ENCODE measurements at regions not wholly inside any gene's neighbourhood (a gene's known extent, or its start where the extent isn't known, plus 50 kb on each side); places are given as distances from the start of the nearest gene placed in this dataset.
"Not testable (repeated sequence)": the region's sequence is repeated elsewhere in the genome, so short reads cannot be mapped to it uniquely, and the experiment has no call there.

DNA sequence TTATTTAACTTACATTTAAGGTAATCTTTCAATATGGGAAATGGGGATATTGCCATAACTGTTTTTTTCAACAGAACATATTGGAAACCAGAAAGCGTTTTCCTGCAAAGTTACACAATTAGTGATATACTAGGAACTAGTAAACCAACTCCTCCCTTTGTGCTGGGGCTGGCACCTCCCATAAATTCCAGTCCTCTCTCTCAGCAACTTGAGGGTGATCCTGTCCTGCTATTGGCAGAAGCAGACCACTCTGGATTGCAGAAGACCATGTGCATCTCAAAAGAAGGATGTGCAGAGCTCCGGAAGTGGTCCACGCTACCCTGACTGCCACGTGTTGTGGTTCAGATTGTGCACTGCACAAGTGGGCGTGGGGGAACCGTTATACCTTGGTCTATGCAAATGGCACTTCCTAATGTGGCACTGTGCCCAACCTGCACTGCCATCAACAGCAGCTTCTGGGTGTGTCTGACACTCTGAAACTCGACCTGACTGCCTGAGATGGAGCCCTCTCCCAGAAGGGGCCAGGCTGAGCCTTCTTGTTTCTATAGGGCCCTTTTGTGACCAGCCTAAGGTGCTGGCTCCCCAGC is 219.2 kb downstream of the ZNF516 start:
- Histone ChIP-seq H3K27ac (no peak overlapping the region), H3K4me1 (no peaks in the 10 kb centered on the region), H3K27me3 (no peaks in the 10 kb centered on the region), H3K36me3 (no peaks in the 10 kb centered on the region), H3K9me3 (no peaks in the 10 kb centered on the region), H3K4me3 (no peak overlapping the region)
- DNase-seq (no peak), ATAC-seq (no peak)
- intact Hi-C loops (cut with DNase I) = no loop called here
- TF ChIP-seq, protein P1, sequence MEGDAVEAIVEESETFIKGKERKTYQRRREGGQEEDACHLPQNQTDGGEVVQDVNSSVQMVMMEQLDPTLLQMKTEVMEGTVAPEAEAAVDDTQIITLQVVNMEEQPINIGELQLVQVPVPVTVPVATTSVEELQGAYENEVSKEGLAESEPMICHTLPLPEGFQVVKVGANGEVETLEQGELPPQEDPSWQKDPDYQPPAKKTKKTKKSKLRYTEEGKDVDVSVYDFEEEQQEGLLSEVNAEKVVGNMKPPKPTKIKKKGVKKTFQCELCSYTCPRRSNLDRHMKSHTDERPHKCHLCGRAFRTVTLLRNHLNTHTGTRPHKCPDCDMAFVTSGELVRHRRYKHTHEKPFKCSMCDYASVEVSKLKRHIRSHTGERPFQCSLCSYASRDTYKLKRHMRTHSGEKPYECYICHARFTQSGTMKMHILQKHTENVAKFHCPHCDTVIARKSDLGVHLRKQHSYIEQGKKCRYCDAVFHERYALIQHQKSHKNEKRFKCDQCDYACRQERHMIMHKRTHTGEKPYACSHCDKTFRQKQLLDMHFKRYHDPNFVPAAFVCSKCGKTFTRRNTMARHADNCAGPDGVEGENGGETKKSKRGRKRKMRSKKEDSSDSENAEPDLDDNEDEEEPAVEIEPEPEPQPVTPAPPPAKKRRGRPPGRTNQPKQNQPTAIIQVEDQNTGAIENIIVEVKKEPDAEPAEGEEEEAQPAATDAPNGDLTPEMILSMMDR (IDR thresholded peaks at IDR 0.05) = no peak

DNA sequence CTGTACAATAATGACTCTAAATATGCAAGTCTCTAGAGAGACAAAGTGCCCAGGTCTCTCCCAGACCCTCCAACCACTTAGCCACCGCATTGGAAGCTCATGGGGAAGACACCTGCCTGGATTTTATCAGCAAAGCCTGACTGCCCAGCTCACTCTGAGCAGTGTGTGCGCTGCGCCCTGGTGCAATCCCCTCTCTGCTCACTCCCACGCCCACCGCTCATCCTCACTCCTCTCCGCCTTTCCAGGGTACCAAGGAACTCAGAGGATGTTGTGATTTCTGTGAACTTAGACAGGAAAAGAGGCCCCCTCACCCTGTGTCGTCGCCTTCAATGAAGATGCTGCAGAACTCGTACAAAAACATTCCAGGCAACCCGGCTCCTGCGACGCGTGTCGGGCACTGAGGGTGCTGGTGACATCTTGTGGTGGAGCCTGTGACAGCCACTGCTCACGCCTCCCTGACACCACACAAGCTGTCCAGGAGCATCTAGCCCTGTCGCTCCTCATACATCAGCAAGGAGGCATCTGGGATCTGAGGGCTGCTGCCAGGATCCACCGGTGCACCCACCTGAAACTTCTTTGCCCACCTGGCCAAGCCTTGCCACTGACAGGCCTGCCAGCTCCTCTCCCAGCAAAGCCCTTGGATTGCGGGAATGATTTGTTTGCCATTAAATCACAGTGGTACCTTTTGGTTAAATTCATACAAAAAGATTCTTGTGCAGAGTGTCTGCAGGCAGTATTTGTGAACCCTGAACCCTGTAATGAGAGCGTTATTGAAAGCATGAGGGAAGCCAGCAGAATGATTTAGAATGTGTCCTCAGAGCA is 220.4 kb downstream of the ZNF516 start:
- no peaks in the 10 kb centered on the region for H3K9me3 ChIP-seq
- TF ChIP-seq, protein P1 (IDR thresholded peaks at IDR 0.05) = no peak
- H3K4me1 ChIP-seq = no peaks in the 10 kb centered on the region
- DNase-seq (peak in 1 of 4 donors; percentile 34), ATAC-seq (peak; percentile 36)
- intact Hi-C loops (cut with DNase I) = no loop called here
- H3K4me3 ChIP-seq = no peak overlapping the region
- no peaks in the 10 kb centered on the region for H3K27me3 ChIP-seq
- no peak overlapping the region for H3K27ac ChIP-seq
- H3K36me3 ChIP-seq = no peaks in the 10 kb centered on the region

DNA sequence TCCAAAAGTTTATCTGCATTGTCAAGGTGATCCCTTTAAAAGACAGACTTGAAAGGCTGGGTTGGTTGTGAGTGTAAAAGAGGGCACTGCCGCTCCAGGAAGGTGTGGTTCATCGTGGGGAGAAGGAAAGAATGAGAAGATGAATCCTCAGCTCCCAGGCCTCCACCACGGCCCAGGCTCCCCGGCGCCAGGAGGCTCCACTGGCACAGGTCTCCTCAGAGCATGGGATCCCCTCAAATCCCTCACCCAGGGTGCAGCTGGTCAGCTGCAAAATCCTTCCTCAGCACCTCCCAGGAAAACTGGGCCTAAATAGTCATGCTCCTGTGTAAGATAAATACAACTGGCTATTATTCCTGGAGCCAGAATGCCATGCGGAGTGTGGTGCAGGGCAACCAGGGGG is 221.1 kb downstream of the ZNF516 start:
- no peak for DNase-seq
- intact Hi-C loops (cut with DNase I) = no loop called here
- Histone ChIP-seq H3K36me3 (no peaks in the 10 kb centered on the region), H3K27me3 (no peaks in the 10 kb centered on the region), H3K4me1 (no peaks in the 10 kb centered on the region), H3K9me3 (no peaks in the 10 kb centered on the region), H3K4me3 (no peak overlapping the region), H3K27ac (no peak overlapping the region)
- TF ChIP-seq, protein P1 (IDR thresholded peaks at IDR 0.05) = no peak
- ATAC-seq = no peak

DNA sequence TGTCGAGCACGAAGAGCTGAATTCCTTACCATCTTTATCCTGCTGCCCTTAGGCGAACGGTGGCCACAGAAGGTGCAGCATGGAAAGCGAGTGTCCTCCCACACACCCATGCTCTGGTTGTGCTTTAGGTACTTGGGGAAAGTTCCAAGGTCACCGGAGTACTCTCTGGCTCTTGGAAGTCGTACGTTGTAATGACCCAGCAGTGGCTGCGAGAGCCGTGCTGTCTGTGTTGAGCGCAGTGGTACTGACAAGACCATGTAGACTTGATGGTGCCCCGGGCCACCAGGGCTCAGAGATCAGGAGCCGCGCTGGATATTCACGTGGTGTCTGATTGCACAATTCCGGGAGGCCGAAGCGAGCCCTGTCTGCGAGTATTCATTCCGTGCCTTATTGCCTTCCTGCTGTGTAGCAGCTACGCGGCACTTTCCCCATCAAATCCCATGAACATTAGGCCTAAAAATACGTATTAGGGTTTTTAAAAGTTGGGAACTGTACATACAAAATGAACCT is 222.0 kb downstream of the ZNF516 start:
- H3K36me3 ChIP-seq = no peaks in the 10 kb centered on the region
- no peaks in the 10 kb centered on the region for H3K4me1 ChIP-seq
- no peak overlapping the region for H3K27ac ChIP-seq
- H3K9me3 ChIP-seq = no peaks in the 10 kb centered on the region
- intact Hi-C loops (cut with DNase I) = no loop called here
- no peak overlapping the region for H3K4me3 ChIP-seq
- no peak for DNase-seq
- ATAC-seq = no peak
- TF ChIP-seq, protein P1 (IDR thresholded peaks at IDR 0.05) = no peak
- H3K27me3 ChIP-seq = no peaks in the 10 kb centered on the region

DNA sequence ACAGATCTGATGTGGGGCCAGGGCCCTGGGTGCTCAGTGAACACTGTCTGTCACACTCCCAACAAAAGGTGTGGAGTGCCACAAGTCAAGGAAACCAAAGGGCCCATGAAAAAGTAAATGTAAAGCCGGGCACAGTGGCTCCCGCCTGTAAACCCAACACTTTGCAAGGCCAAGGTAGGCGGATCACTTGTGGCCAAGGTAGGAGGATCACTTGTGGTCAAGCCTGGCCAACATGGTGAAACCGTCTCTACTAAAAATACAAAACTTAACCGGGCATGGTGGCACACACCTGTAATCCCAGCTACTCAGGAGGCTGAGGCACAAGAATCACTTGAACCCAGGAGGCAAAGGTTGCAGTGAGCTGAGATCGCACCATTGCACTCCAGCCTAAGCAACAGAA is 227.6 kb downstream of the ZNF516 start:
- intact Hi-C loops (cut with DNase I); ATAC-seq; DNase-seq; H3K27me3 ChIP-seq; H3K4me3 ChIP-seq; H3K36me3 ChIP-seq; H3K9me3 ChIP-seq; H3K27ac ChIP-seq: not testable (repeated sequence)
- H3K4me1 ChIP-seq = peaks cover 4 to 20% of the 10 kb centered on the region in 2 donors
